Body of pancreas (tissue), 4 donors: ENCODE measurements at regions not wholly inside any gene's neighbourhood (a gene's known extent, or its start where the extent isn't known, plus 50 kb on each side); places are given as distances from the start of the nearest gene placed in this dataset.

Source experiments
- CTCF ChIP-seq, 7 experiments: fragments of 450-650 bp in 4 of 7; fragments of 200-600 bp in 3 of 7; sonication (generic) in 3 of 7; IDR thresholded peaks; one replicate each; pipeline ENCODE4 v1.5.1; 2016 to 2019; ENCODE audit warnings: antibody characterized with exemption in 7 of 7
- POLR2A ChIP-seq, 3 donors: fragments of 450-650 bp; IDR thresholded peaks; one replicate each; pipeline ENCODE4 v1.6.1; 2016; ENCODE audit warnings: antibody characterized with exemption in 3 of 3, mild to moderate bottlenecking in 2 of 3

- TF ChIP-seq CTCF (IDR thresholded peaks at IDR 0.05) (no peak), POLR2A (IDR thresholded peaks at IDR 0.05) (no peak)
Measured at GRCh38 chr9:100715100-100715380, 137.2 kb downstream of the CAVIN4 start.
